BLaER1 treated with 17β-estradiol and CSF1 and Interleukin-3, amounts not matched to agents 10 nM and 100 nM (cell line): ENCODE measurements at regions not wholly inside any gene's neighbourhood (a gene's known extent, or its start where the extent isn't known, plus 50 kb on each side); places are given as distances from the start of the nearest gene placed in this dataset.
"Not testable (repeated sequence)": the region's sequence is repeated elsewhere in the genome, so short reads cannot be mapped to it uniquely, and the experiment has no call there.

Source experiments
- H3K27ac ChIP-seq, 11 experiments: shearing (Covaris generic); formaldehyde crosslinking; 2 replicates each; pipeline ENCODE4 v1.8.1; 2022
- H3K27me3 ChIP-seq, 11 experiments: shearing (Covaris generic); formaldehyde crosslinking; 2 replicates each; pipeline ENCODE4 v1.8.1; 2022
- H3K36me3 ChIP-seq, 11 experiments: shearing (Covaris generic); formaldehyde crosslinking; 2 replicates each; pipeline ENCODE4 v1.8.1; 2022
- H3K4me1 ChIP-seq, 10 experiments: shearing (Covaris generic); formaldehyde crosslinking; 2 replicates each; pipeline ENCODE4 v1.8.1; 2022
- H3K4me2 ChIP-seq, 11 experiments: shearing (Covaris generic); formaldehyde crosslinking; 2 replicates each; pipeline ENCODE4 v1.8.1; 2022
- H3K4me3 ChIP-seq, 10 experiments: shearing (Covaris generic); formaldehyde crosslinking; 2 replicates each; pipeline ENCODE4 v1.8.1; 2022
- H3K9ac ChIP-seq, 11 experiments: shearing (Covaris generic); formaldehyde crosslinking; 2 replicates each; pipeline ENCODE4 v1.8.1; 2022
- H3K9me3 ChIP-seq, 11 experiments: shearing (Covaris generic); formaldehyde crosslinking; replicated peaks in 1 of 11; 2 replicates each; pipeline ENCODE4 v1.8.1; 2022
- H4K20me1 ChIP-seq, 11 experiments: shearing (Covaris generic); formaldehyde crosslinking; 2 replicates each; pipeline ENCODE4 v1.8.1; 2022
- Cebpa-rat ChIP-seq, 11 experiments: shearing (Covaris generic); IDR thresholded peaks; 2 replicates each; pipeline ENCODE4 v1.8.1; 2022

- not testable (repeated sequence) for H4K20me1 ChIP-seq, H3K36me3 ChIP-seq, H3K4me2 ChIP-seq, H3K4me1 ChIP-seq, H3K4me3 ChIP-seq, H3K9ac ChIP-seq, H3K27ac ChIP-seq, H3K27me3 ChIP-seq
- H3K9me3 ChIP-seq, result peaks cover 0 to 24% (median 13%) of the 10 kb centered on the region in 11 experiments; a peak in 13 of 22 replicates
Observed at GRCh38 chr7:63748571-63749302, 249.9 kb upstream of the ZNF722 start.

GRCh38 chr7:63752446-63752845 lies 246.2 kb upstream of the ZNF722 start:
- not testable (repeated sequence) for H3K4me2 ChIP-seq, H3K4me1 ChIP-seq, H3K27ac ChIP-seq, H3K9ac ChIP-seq, H3K36me3 ChIP-seq, H4K20me1 ChIP-seq, H3K27me3 ChIP-seq, H3K4me3 ChIP-seq
- H3K9me3 ChIP-seq, result peaks cover 0 to 24% (median 13%) of the 10 kb centered on the region in 11 experiments; a peak in 13 of 22 replicates

GRCh38 chr7:63753160-63753559 lies 245.5 kb upstream of the ZNF722 start:
- H3K27ac ChIP-seq, H3K27me3 ChIP-seq, H4K20me1 ChIP-seq, H3K4me1 ChIP-seq, H3K36me3 ChIP-seq, H3K9ac ChIP-seq, H3K4me2 ChIP-seq, H3K4me3 ChIP-seq: not testable (repeated sequence)
- peaks cover 0 to 22% (median 9%) of the 10 kb centered on the region in 11 experiments; a peak in 13 of 22 replicates for H3K9me3 ChIP-seq

GRCh38 chr7:63760202-63760601 lies 238.4 kb upstream of the ZNF722 start:
- not testable (repeated sequence) for H3K36me3 ChIP-seq, H4K20me1 ChIP-seq, H3K27me3 ChIP-seq, H3K4me2 ChIP-seq, H3K4me3 ChIP-seq, H3K9ac ChIP-seq, H3K27ac ChIP-seq, H3K4me1 ChIP-seq, H3K9me3 ChIP-seq

GRCh38 chr7:63765541-63765940 lies 233.1 kb upstream of the ZNF722 start:
- not testable (repeated sequence) for H3K4me2 ChIP-seq, H3K4me1 ChIP-seq, H3K9ac ChIP-seq, H3K27ac ChIP-seq, H3K27me3 ChIP-seq, H3K36me3 ChIP-seq, H3K4me3 ChIP-seq, H4K20me1 ChIP-seq
- peaks cover 14 to 26% (median 18%) of the 10 kb centered on the region in 11 experiments for H3K9me3 ChIP-seq

- not testable (repeated sequence) for H3K9ac ChIP-seq, H4K20me1 ChIP-seq, H3K36me3 ChIP-seq, H3K27ac ChIP-seq, H3K4me3 ChIP-seq, H3K4me1 ChIP-seq, H3K4me2 ChIP-seq, H3K27me3 ChIP-seq
- H3K9me3 ChIP-seq, result peaks cover 14 to 26% (median 18%) of the 10 kb centered on the region in 11 experiments
Observed at GRCh38 chr7:63766197-63766596, 232.5 kb upstream of the ZNF722 start.

- H3K36me3 ChIP-seq, H3K4me1 ChIP-seq, H3K27ac ChIP-seq, H4K20me1 ChIP-seq, H3K27me3 ChIP-seq, H3K4me3 ChIP-seq, H3K4me2 ChIP-seq, H3K9ac ChIP-seq: not testable (repeated sequence)
- H3K9me3 ChIP-seq, result peaks cover 13 to 40% (median 34%) of the 10 kb centered on the region in 11 experiments
Observed at GRCh38 chr7:63770162-63770561, 228.5 kb upstream of the ZNF722 start.

GRCh38 chr7:63771389-63772085 lies 227.1 kb upstream of the ZNF722 start:
- H3K27me3 ChIP-seq, H4K20me1 ChIP-seq, H3K4me1 ChIP-seq, H3K4me3 ChIP-seq, H3K9ac ChIP-seq, H3K27ac ChIP-seq, H3K4me2 ChIP-seq, H3K36me3 ChIP-seq: not testable (repeated sequence)
- peaks cover 0 to 26% (median 20%) of the 10 kb centered on the region in 11 experiments; a peak in 18 of 22 replicates for H3K9me3 ChIP-seq

GRCh38 chr7:63789378-63790176 lies 209.1 kb upstream of the ZNF722 start:
- no peak overlapping the region for H3K4me2 ChIP-seq
- no peak overlapping the region for H3K9ac ChIP-seq
- no peak overlapping the region for H3K4me3 ChIP-seq
- no peak overlapping the region for H3K27ac ChIP-seq
- H3K4me1 ChIP-seq, result no peaks in the 10 kb centered on the region; a peak in 1 of 20 replicates
- TF ChIP-seq Cebpa-rat (IDR thresholded peaks at IDR 0.05), result no peak
- no peaks in the 10 kb centered on the region for H3K36me3 ChIP-seq
- no peaks in the 10 kb centered on the region for H4K20me1 ChIP-seq
- peaks cover 23 to 53% (median 32%) of the 10 kb centered on the region in 11 experiments for H3K9me3 ChIP-seq
- no peaks in the 10 kb centered on the region for H3K27me3 ChIP-seq

GRCh38 chr7:63790177-63790763 lies 208.4 kb upstream of the ZNF722 start:
- H3K4me2 ChIP-seq, H3K36me3 ChIP-seq, H3K27ac ChIP-seq, H4K20me1 ChIP-seq, H3K27me3 ChIP-seq, H3K9ac ChIP-seq, H3K4me3 ChIP-seq, H3K4me1 ChIP-seq: not testable (repeated sequence)
- H3K9me3 ChIP-seq, result peaks cover 23 to 51% (median 30%) of the 10 kb centered on the region in 11 experiments
